H9 (cell line): ENCODE measurements at regions not wholly inside any gene's neighbourhood (a gene's known extent, or its start where the extent isn't known, plus 50 kb on each side); places are given as distances from the start of the nearest gene placed in this dataset.
A peak's percentile ranks its signal among the peaks of the same experiment; 100 is the strongest.

ENCODE experiments used
- DNase-seq: peaks from one replicate; pipeline ENCODE4 v3.0.0-alpha.2; 2017
- H2AFZ ChIP-seq: one replicate; pipeline ENCODE4 v1.6.1; 2013; ENCODE audit warnings: mild to moderate bottlenecking, low read length, control low read depth, moderate library complexity
- H2AK5ac ChIP-seq: 2 replicates; pipeline ENCODE4 v1.6.1; 2013; ENCODE audit warnings: low read length, control low read depth, mixed read lengths; ENCODE audit not compliant: insufficient read length
- H2BK120ac ChIP-seq: one replicate; pipeline ENCODE4 v1.6.1; 2013; ENCODE audit warnings: low read depth, mild to moderate bottlenecking, low read length, control low read depth, inconsistent platforms; ENCODE audit not compliant: poor library complexity, severe bottlenecking
- H2BK12ac ChIP-seq: 2 replicates; pipeline ENCODE4 v1.6.1; 2013; ENCODE audit warnings: low read length, control low read depth, mixed read lengths, low read depth; ENCODE audit not compliant: insufficient read length
- H2BK15ac ChIP-seq: 2 replicates; pipeline ENCODE4 v1.6.1; 2013; ENCODE audit warnings: low read depth, low read length, control low read depth
- H2BK20ac ChIP-seq: one replicate; pipeline ENCODE4 v1.6.1; 2013; ENCODE audit warnings: low read depth, mild to moderate bottlenecking, low read length, control low read depth, inconsistent platforms; ENCODE audit not compliant: poor library complexity, severe bottlenecking
- H2BK5ac ChIP-seq: 2 replicates; pipeline ENCODE4 v1.6.1; 2013; ENCODE audit warnings: low read length, control low read depth, mixed read lengths; ENCODE audit not compliant: insufficient read length
- H3K14ac ChIP-seq: 2 replicates; pipeline ENCODE4 v1.6.1; 2013; ENCODE audit warnings: low read length, control low read depth; ENCODE audit not compliant: insufficient read depth
- H3K18ac ChIP-seq: 2 replicates; pipeline ENCODE4 v1.6.1; 2013; ENCODE audit warnings: low read depth, mild to moderate bottlenecking, mixed read lengths, low read length, control low read depth; ENCODE audit not compliant: insufficient read length
- H3K23ac ChIP-seq: 2 replicates; pipeline ENCODE4 v1.6.1; 2013; ENCODE audit warnings: low read length, control low read depth, mixed read lengths, low read depth; ENCODE audit not compliant: insufficient read length
- H3K23me2 ChIP-seq: 2 replicates; pipeline ENCODE4 v1.6.1; 2013; ENCODE audit warnings: low read depth, mild to moderate bottlenecking, mixed read lengths, low read length, control low read depth; ENCODE audit not compliant: insufficient read length, poor library complexity, severe bottlenecking
- H3K27ac ChIP-seq: 2 replicates; pipeline ENCODE4 v1.5.1; 2013; ENCODE audit warnings: low read length, control low read depth, mixed read lengths, low read depth; ENCODE audit not compliant: insufficient read length
- H3K27me3 ChIP-seq: 2 replicates; pipeline ENCODE4 v1.6.1; 2013; ENCODE audit warnings: low read length, control low read depth, inconsistent platforms; ENCODE audit not compliant: insufficient read depth
- H3K4ac ChIP-seq: 2 replicates; pipeline ENCODE4 v1.6.1; 2013; ENCODE audit warnings: low read depth, mild to moderate bottlenecking, control low read depth, inconsistent platforms, low read length, moderate library complexity
- H3K4me1 ChIP-seq: 2 replicates; pipeline ENCODE4 v1.6.1; 2013; ENCODE audit warnings: low read length, control low read depth, inconsistent platforms; ENCODE audit not compliant: insufficient read depth
- H3K4me2 ChIP-seq: 2 replicates; pipeline ENCODE4 v1.6.1; 2013; ENCODE audit warnings: low read length, control low read depth, mixed read lengths; ENCODE audit not compliant: insufficient read length, insufficient read depth
- H3K56ac ChIP-seq: 2 replicates; pipeline ENCODE4 v1.6.1; 2013; ENCODE audit warnings: low read depth, mild to moderate bottlenecking, mixed read lengths, low read length, control low read depth; ENCODE audit not compliant: insufficient read length
- H3K79me1 ChIP-seq: 2 replicates; pipeline ENCODE4 v1.6.1; 2013; ENCODE audit warnings: low read depth, mild to moderate bottlenecking, moderate library complexity, low read length, control low read depth, inconsistent platforms; ENCODE audit not compliant: insufficient read depth, poor library complexity, severe bottlenecking
- H3K79me2 ChIP-seq: 2 replicates; pipeline ENCODE4 v1.6.1; 2013; ENCODE audit warnings: low read length, control low read depth, inconsistent platforms; ENCODE audit not compliant: insufficient read depth
- H3K9ac ChIP-seq: 2 replicates; pipeline ENCODE4 v1.6.1; 2013; ENCODE audit warnings: low read length, control low read depth, mixed read lengths; ENCODE audit not compliant: insufficient read length; ENCODE audit errors: extremely low read depth
- H3K9me3 ChIP-seq: one replicate; pipeline ENCODE4 v1.6.1; 2013; ENCODE audit warnings: low read depth, low read length, inconsistent platforms; ENCODE audit not compliant: control insufficient read depth
- H3T11ph ChIP-seq: one replicate; pipeline ENCODE4 v1.6.1; 2013; ENCODE audit warnings: mild to moderate bottlenecking, low read length, control low read depth, inconsistent platforms
- H4K20me1 ChIP-seq: one replicate; pipeline ENCODE4 v1.6.1; 2013; ENCODE audit not compliant: control insufficient read depth, insufficient read length, insufficient read depth
- H4K5ac ChIP-seq: 2 replicates; pipeline ENCODE4 v1.6.1; 2013; ENCODE audit warnings: low read depth, mild to moderate bottlenecking, mixed read lengths, low read length, control low read depth; ENCODE audit not compliant: insufficient read length
- H4K8ac ChIP-seq: replicated peaks from 2 replicates; pipeline ENCODE4 v1.6.1; 2013; ENCODE audit warnings: low read length, control low read depth, mixed read lengths, low read depth; ENCODE audit not compliant: insufficient read length
- H4K91ac ChIP-seq: 2 replicates; pipeline ENCODE4 v1.6.1; 2013; ENCODE audit warnings: low read depth, mild to moderate bottlenecking, moderate library complexity, mixed read lengths, low read length, control low read depth; ENCODE audit not compliant: insufficient read length
- H3K27ac Mint-ChIP-seq, 3 experiments: 2 replicates in 2 of 3; 3 replicates in 1 of 3; pipeline ENCODE4 v1.8.0; 2020 to 2021; ENCODE audit warnings: mixed read lengths in 3 of 3, mild to moderate bottlenecking in 1 of 3, moderate library complexity in 1 of 3
- H3K27me3 Mint-ChIP-seq: 2 replicates; pipeline ENCODE4 v1.8.0; 2021; ENCODE audit warnings: low read depth, mild to moderate bottlenecking, moderate library complexity, mixed read lengths
- H3K36me3 Mint-ChIP-seq, 3 experiments: 2 replicates in 2 of 3; 3 replicates in 1 of 3; pipeline ENCODE4 v1.8.0; 2020 to 2021; ENCODE audit warnings: low read depth in 3 of 3, mixed read lengths in 3 of 3; ENCODE audit not compliant: insufficient read depth in 1 of 3
- H3K4me1 Mint-ChIP-seq, 2 experiments: 2 replicates each; pipeline ENCODE4 v1.8.0; 2020; ENCODE audit warnings: mixed read lengths in 2 of 2
- H3K4me3 Mint-ChIP-seq, 2 experiments: 2 replicates in 1 of 2; 3 replicates in 1 of 2; pipeline ENCODE4 v1.8.0; 2020 to 2021; ENCODE audit warnings: mild to moderate bottlenecking in 2 of 2, mixed read lengths in 2 of 2, moderate library complexity in 1 of 2
- H3K9me3 Mint-ChIP-seq, 2 experiments: 2 replicates in 1 of 2; 3 replicates in 1 of 2; pipeline ENCODE4 v1.8.0; 2020; ENCODE audit warnings: mild to moderate bottlenecking in 2 of 2, mixed read lengths in 2 of 2, moderate library complexity in 1 of 2
- WGBS: extraction: QIAGEN DNeasy Blood & Tissue Kit; methylation state at CpG from one replicate; pipeline ENCODE4 v1.1.7; 2013; ENCODE audit warnings: missing lambda C conversion rate, low lambda C conversion rate, mixed read lengths; ENCODE audit not compliant: insufficient read length; ENCODE audit errors: extremely low coverage; 5-methylcytosine and 5-hydroxymethylcytosine counted together
- TF ChIP-seq, protein P1 (sequence below): fragments of 200-600 bp; sonication (generic); conservative IDR thresholded peaks from 3 replicates; pipeline ENCODE4 v1.8.0; 2021; ENCODE audit warnings: antibody characterized with exemption, mild to moderate bottlenecking

GRCh38 chr18:79581406-79581805 lies 98.2 kb upstream of the CTDP1 start:
- Histone ChIP-seq H3K23me2 (no peaks in the 10 kb centered on the region), H3K14ac (no peak overlapping the region), H2BK120ac (no peak overlapping the region), H2BK12ac (no peak overlapping the region), H4K20me1 (no peaks in the 10 kb centered on the region), H3K27ac (no peak overlapping the region), H2BK15ac (no peak overlapping the region), H4K5ac (no peak overlapping the region), H3K27me3 (no peaks in the 10 kb centered on the region), H2BK5ac (no peak overlapping the region), H3K9ac (no peak overlapping the region), H4K8ac (no peak overlapping the region), H2BK20ac (no peak overlapping the region), H3K18ac (no peak overlapping the region), H3K4me1 (no peaks in the 10 kb centered on the region), H3K4ac (no peak overlapping the region), H3K9me3 (no peaks in the 10 kb centered on the region), H3K79me2 (no peaks in the 10 kb centered on the region), H3K79me1 (no peaks in the 10 kb centered on the region), H3K23ac (no peak overlapping the region), H3K4me2 (no peak overlapping the region), H3K56ac (no peak overlapping the region), H2AFZ (no peak overlapping the region), H3T11ph (no peak overlapping the region), H4K91ac (no peak overlapping the region), H2AK5ac (no peak overlapping the region)
- H3K36me3 Mint-ChIP-seq = no peaks in the 10 kb centered on the region
- no peak overlapping the region for H3K27ac Mint-ChIP-seq
- DNase-seq = peak; percentile 13
- H3K4me3 Mint-ChIP-seq = no peak overlapping the region
- no peaks in the 10 kb centered on the region; a peak in 1 of 5 replicates for H3K9me3 Mint-ChIP-seq
- H3K4me1 Mint-ChIP-seq = peaks cover 3 to 8% of the 10 kb centered on the region in 2 experiments; a peak in 3 of 4 replicates
- H3K27me3 Mint-ChIP-seq = no peaks in the 10 kb centered on the region
- WGBS = no CpG with 5 or more reads among the region's 6 CpGs
- TF ChIP-seq, protein P1, sequence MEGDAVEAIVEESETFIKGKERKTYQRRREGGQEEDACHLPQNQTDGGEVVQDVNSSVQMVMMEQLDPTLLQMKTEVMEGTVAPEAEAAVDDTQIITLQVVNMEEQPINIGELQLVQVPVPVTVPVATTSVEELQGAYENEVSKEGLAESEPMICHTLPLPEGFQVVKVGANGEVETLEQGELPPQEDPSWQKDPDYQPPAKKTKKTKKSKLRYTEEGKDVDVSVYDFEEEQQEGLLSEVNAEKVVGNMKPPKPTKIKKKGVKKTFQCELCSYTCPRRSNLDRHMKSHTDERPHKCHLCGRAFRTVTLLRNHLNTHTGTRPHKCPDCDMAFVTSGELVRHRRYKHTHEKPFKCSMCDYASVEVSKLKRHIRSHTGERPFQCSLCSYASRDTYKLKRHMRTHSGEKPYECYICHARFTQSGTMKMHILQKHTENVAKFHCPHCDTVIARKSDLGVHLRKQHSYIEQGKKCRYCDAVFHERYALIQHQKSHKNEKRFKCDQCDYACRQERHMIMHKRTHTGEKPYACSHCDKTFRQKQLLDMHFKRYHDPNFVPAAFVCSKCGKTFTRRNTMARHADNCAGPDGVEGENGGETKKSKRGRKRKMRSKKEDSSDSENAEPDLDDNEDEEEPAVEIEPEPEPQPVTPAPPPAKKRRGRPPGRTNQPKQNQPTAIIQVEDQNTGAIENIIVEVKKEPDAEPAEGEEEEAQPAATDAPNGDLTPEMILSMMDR = no peak
